Effector memory CD4-positive, alpha-beta T cell (primary cell): ENCODE measurements at regions not wholly inside any gene's neighbourhood (a gene's known extent, or its start where the extent isn't known, plus 50 kb on each side); places are given as distances from the start of the nearest gene placed in this dataset.

Experiments used
- DNase-seq, 3 donors: peaks; one replicate each; pipeline ENCODE4 v3.0.0-alpha.2; 2020
- H3K27ac ChIP-seq: 2 replicates; pipeline ENCODE4 v1.7.0; 2013; ENCODE audit warnings: mild to moderate bottlenecking, low read length, moderate library complexity; ENCODE audit not compliant: insufficient read depth, poor library complexity, severe bottlenecking
- H3K27me3 ChIP-seq: replicated peaks from 2 replicates; pipeline ENCODE4 v1.7.0; 2013; ENCODE audit warnings: mild to moderate bottlenecking, low read length; ENCODE audit not compliant: insufficient read depth, control insufficient read depth, poor library complexity, severe bottlenecking
- H3K36me3 ChIP-seq: 2 replicates; pipeline ENCODE4 v1.7.0; 2013; ENCODE audit warnings: mild to moderate bottlenecking, low read length, moderate library complexity; ENCODE audit not compliant: control insufficient read depth, insufficient read depth
- H3K4me1 ChIP-seq: 2 replicates; pipeline ENCODE4 v1.7.0; 2013; ENCODE audit warnings: low read length, mild to moderate bottlenecking; ENCODE audit not compliant: control insufficient read depth, insufficient read depth, poor library complexity, severe bottlenecking
- H3K4me3 ChIP-seq: 2 replicates; pipeline ENCODE4 v1.7.0; 2013; ENCODE audit warnings: low read length, low read depth, mild to moderate bottlenecking; ENCODE audit not compliant: insufficient read depth, poor library complexity, severe bottlenecking
- H3K9me3 ChIP-seq: 2 replicates; pipeline ENCODE4 v1.7.0; 2013; ENCODE audit warnings: mild to moderate bottlenecking, low read length, moderate library complexity; ENCODE audit not compliant: control insufficient read depth

GRCh38 chr1:90809996-90810395, 92.9 kb upstream of the BARHL2 start:
- Histone ChIP-seq H3K27ac (no peak overlapping the region), H3K27me3 (peaks cover 2% of the 10 kb centered on the region), H3K9me3 (no peaks in the 10 kb centered on the region), H3K4me1 (no peaks in the 10 kb centered on the region), H3K36me3 (no peaks in the 10 kb centered on the region), H3K4me3 (no peak overlapping the region)
- DNase-seq, result no peak

DNA sequence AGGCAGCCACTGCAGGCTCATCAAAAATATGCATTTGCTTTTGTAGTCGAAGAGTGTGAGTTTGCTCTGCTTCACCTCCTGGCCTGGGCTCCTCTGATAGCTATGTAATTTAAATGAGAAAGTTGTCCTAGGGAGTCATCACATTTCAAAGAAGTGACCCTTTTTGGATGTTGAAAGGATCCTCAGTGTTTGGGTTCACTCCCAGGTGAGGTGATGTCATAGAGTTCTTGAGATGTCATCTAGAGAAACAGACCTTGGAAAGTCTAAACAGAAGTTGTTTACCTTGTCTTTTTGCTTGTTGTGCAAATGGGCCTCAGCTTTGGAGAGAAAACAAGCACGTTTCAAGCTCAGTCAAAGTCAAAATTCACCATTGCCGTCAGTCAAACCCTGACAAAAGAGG, 92.0 kb upstream of the BARHL2 start:
- no peaks in the 10 kb centered on the region for H3K36me3 ChIP-seq
- H3K4me1 ChIP-seq, result no peaks in the 10 kb centered on the region
- H3K27ac ChIP-seq, result no peak overlapping the region
- no peak overlapping the region for H3K4me3 ChIP-seq
- H3K9me3 ChIP-seq, result no peaks in the 10 kb centered on the region
- DNase-seq, result no peak
- H3K27me3 ChIP-seq, result peaks cover 2% of the 10 kb centered on the region

DNA sequence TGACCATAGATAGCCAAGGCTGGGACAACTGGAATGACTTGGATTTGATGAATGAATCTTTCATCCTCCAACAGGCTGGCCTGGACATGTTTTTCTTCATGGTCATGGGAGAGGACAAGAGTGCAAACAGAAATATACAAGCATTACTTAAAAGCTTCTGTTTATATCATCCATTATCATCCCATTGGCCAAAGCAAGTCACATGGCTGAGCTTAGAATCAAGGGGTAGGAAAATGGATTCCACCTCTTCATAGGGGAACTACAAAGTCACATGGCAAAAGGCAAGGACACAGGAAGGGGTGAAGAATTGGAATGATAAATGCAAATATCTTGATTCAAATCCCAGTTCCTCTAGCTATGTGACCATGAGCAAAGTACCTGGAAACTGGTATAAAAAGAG, 90.2 kb upstream of the BARHL2 start:
- H3K27ac ChIP-seq, result no peak overlapping the region
- no peaks in the 10 kb centered on the region for H3K9me3 ChIP-seq
- DNase-seq, result no peak
- H3K4me1 ChIP-seq, result no peaks in the 10 kb centered on the region
- no peaks in the 10 kb centered on the region for H3K36me3 ChIP-seq
- no peak overlapping the region for H3K4me3 ChIP-seq
- peaks cover 2% of the 10 kb centered on the region for H3K27me3 ChIP-seq

DNA sequence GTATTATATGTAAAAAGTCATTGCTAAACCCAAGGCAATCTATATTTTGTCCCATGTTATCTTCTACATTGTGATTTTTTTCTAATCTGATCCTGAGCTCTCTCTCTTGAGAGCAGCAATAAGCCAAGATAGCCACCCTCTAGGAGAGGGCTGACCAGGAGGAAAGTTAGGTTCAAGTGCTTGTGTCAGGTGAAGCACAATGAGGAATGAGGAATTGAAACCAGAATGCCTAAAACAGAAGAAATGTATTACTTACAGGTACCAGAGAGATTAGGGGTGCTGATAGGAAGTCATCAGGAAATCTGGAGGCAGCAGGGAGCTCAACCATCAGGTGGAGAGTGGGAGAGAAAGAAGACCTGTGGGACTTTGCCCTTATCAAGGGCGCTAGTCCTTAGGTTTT, 85.5 kb upstream of the BARHL2 start:
- Histone ChIP-seq H3K36me3 (no peaks in the 10 kb centered on the region), H3K9me3 (no peaks in the 10 kb centered on the region), H3K4me3 (no peak overlapping the region), H3K4me1 (no peaks in the 10 kb centered on the region), H3K27me3 (peaks cover 2% of the 10 kb centered on the region), H3K27ac (no peak overlapping the region)
- DNase-seq, result no peak

DNA sequence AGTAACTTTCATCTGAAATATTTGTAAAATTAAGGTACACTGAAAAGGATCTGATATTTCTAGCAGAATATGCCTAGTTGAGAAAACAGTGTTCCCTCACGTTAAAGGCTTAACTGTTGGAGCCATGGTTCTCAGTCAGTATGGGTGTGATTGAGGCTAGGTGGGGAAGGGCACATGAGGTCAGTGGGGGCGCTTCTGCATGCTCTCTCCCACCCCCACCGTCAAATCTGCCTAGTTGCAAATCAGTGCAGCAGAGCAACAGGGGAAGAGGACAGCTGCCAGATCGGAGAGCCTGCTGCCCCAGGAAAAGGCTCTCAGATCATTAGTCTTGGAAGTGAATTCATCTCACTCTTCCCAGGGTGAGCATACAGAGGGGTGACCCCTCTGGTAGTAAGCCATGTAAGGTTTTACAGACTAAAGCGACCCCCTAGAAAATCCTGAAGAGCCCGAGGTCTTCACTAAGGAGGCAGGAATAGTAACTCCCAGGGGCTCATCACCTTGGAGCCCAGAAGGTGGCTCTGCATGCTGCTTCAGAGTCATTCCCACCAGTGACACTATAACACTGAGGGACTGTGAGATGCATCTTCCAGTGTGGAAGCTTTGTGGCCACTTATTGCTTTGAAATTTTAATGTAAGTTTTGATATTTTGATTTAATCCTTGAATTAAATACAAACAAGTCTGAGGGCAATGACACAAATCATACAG, 83.1 kb upstream of the BARHL2 start:
- Histone ChIP-seq H3K27me3 (no peaks in the 10 kb centered on the region), H3K9me3 (no peaks in the 10 kb centered on the region), H3K4me1 (no peaks in the 10 kb centered on the region), H3K27ac (no peak overlapping the region), H3K4me3 (no peak overlapping the region), H3K36me3 (no peaks in the 10 kb centered on the region)
- no peak for DNase-seq

DNA sequence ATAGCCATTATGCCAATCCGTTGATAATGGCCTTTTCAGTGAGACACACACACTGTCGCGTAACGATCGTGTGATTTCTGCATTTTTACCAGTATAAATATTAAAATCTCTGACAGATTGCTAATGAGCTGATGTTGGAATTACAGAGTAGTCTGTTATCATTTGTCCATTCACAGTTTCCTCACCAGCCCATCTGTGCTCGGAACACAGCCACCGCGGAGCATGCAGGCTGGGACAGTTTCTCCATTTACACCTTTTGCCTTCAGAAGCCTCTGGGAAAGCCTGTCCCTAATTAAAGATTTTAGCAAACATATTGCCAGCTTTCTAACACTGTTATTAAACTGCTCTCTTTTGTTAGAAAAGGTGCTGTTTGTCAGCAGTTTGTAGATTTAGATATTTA, 82.2 kb upstream of the BARHL2 start:
- Histone ChIP-seq H3K4me1 (no peaks in the 10 kb centered on the region), H3K27me3 (no peaks in the 10 kb centered on the region), H3K9me3 (no peaks in the 10 kb centered on the region), H3K27ac (no peak overlapping the region), H3K36me3 (no peaks in the 10 kb centered on the region), H3K4me3 (no peak overlapping the region)
- DNase-seq, result no peak

DNA sequence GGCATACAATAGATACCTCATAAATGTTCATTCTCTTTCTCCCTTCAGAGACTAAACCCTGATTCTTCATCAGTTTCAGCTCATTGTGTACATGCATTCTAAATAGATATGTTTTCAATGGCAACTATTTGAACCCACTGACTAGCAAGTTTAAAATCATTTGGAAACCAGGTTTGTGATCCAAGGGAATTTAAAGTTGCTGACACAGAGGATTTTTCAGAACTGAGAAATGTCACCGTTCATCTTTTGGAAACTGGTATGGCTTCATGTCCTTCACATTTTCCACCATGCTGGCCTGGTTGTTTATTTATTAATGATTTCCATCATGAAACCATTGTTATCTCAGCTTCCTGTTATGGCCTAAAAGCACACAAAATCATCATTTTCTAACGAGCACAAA, 81.8 kb upstream of the BARHL2 start:
- no peak for DNase-seq
- H3K4me3 ChIP-seq, result no peak overlapping the region
- no peaks in the 10 kb centered on the region for H3K9me3 ChIP-seq
- H3K27ac ChIP-seq, result no peak overlapping the region
- H3K27me3 ChIP-seq, result no peaks in the 10 kb centered on the region
- no peaks in the 10 kb centered on the region for H3K36me3 ChIP-seq
- H3K4me1 ChIP-seq, result no peaks in the 10 kb centered on the region

DNA sequence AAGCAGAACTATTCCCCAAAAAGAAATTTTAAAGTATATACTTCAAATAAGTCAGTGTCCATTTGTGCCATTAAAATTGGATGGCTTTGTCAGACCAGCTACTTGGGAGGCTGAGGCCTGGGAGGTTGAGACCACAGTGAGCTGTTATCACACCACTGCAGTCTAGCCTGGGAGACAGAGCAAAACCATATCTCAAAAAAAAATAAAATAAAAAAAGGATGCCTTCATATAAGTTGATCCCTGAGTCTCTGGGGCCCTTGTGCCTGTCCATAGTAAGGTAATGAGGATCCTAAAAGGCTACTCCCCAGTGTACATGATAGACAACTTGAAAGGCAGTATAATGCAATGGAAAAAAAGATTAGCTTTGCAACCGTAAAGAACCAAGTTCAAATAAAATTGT, 81.2 kb upstream of the BARHL2 start:
- no peaks in the 10 kb centered on the region for H3K27me3 ChIP-seq
- H3K4me3 ChIP-seq, result no peak overlapping the region
- H3K27ac ChIP-seq, result no peak overlapping the region
- DNase-seq, result no peak
- H3K9me3 ChIP-seq, result no peaks in the 10 kb centered on the region
- no peaks in the 10 kb centered on the region for H3K36me3 ChIP-seq
- H3K4me1 ChIP-seq, result no peaks in the 10 kb centered on the region

- Histone ChIP-seq H3K4me3 (no peak overlapping the region), H3K4me1 (no peaks in the 10 kb centered on the region), H3K27ac (no peak overlapping the region), H3K36me3 (no peaks in the 10 kb centered on the region), H3K27me3 (no peaks in the 10 kb centered on the region), H3K9me3 (no peaks in the 10 kb centered on the region)
- DNase-seq, result no peak
Observed at GRCh38 chr1:90795431-90795830, 78.3 kb upstream of the BARHL2 start.

DNA sequence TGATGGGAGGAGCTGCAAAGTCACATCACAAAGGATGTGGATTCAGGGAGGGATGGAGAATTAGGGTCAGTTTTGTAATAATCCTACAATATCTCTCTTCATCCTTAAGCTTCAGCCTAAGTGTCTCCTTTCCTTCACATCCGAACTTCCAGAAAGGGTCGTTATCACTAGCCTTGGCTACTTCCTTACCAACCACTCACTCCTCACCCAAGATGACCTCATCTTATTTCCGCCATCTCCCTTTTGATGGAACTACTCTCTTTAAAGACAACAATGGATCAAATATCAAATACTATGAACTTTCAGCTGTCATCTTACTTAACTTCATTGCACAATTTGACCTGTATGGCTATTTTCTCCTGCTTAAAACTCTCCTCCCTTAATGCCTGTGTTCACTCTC, 69.6 kb upstream of the BARHL2 start:
- H3K27ac ChIP-seq, result no peak overlapping the region
- DNase-seq, result no peak
- no peaks in the 10 kb centered on the region for H3K27me3 ChIP-seq
- H3K36me3 ChIP-seq, result no peaks in the 10 kb centered on the region
- H3K9me3 ChIP-seq, result no peaks in the 10 kb centered on the region
- H3K4me1 ChIP-seq, result no peaks in the 10 kb centered on the region
- no peak overlapping the region for H3K4me3 ChIP-seq
